Pons (tissue), 1 donor: ENCODE measurements at regions not wholly inside any gene's neighbourhood (a gene's known extent, or its start where the extent isn't known, plus 50 kb on each side); places are given as distances from the start of the nearest gene placed in this dataset.
"Not testable (repeated sequence)": the region's sequence is repeated elsewhere in the genome, so short reads cannot be mapped to it uniquely, and the experiment has no call there.

ENCODE experiments used
- DNase-seq: peaks from one replicate; pipeline ENCODE4 v3.0.0-alpha.2; 2016; ENCODE audit warnings: low spot score

- DNase-seq: no peak
Measured at GRCh38 chr1:3992103-3992556, 92.1 kb upstream of the C1orf174 start.

DNA sequence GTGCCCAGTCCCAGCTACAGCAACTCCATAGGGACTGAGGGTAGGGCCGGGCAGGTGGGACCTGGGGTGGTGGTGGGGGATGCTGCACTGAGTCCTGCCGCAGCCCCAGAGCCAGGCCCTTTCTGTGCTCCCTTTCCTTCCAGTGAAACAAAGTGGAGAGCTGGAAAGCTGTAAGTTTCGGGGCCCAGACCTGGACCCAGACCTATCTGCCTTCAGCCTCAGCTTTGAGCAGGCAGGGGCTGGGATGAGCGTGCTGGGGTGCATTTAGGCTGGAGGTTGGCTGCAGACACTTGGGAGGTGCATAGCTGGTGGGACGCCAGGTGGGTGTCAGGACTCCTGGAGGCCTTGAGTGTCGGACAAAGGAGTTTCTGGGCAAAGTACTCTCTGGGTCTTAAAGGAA, 92.7 kb upstream of the C1orf174 start:
- DNase-seq: no peak

- DNase-seq: no peak
Measured at GRCh38 chr1:3993619-3994375, 93.7 kb upstream of the C1orf174 start.

DNA sequence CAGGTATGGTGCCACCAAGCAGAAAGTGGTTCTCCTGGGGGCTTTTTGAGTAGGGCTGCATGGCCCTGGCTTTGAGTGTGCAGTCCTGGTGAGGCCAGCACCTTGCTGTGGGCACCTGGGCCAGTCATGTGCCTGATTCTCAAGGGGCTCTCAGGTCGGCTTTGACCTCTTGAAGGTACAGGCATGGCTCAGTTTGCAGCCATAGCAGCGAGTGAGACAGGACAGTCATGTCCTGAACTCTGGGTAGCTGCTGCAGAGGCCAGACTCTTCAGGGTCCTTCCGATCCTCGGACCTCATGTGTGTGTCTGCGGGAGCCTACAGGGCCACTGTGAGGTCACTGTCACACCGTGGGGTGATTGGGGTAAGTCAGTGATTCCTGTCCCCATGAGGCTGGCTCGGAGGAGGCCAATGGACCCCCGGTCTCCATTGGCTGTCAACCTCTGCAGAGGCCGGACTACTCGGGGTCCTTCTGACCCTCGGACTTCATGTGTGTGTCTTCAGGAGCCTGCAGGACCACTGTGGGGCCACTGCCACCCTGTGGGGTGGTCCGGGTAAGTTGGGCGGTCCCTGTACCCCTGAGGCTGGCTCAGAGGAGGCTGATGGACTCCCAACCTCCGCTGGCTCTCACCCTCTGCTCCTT, 95.2 kb upstream of the C1orf174 start:
- DNase-seq: no peak

- DNase-seq: no peak
Measured at GRCh38 chr1:3996846-3997705, 97.0 kb upstream of the C1orf174 start.

GRCh38 chr1:3998086-3998485, 98.0 kb upstream of the C1orf174 start:
- DNase-seq: no peak

- DNase-seq: not testable (repeated sequence)
Measured at GRCh38 chr1:3999514-3999913, 99.4 kb upstream of the C1orf174 start.

DNA sequence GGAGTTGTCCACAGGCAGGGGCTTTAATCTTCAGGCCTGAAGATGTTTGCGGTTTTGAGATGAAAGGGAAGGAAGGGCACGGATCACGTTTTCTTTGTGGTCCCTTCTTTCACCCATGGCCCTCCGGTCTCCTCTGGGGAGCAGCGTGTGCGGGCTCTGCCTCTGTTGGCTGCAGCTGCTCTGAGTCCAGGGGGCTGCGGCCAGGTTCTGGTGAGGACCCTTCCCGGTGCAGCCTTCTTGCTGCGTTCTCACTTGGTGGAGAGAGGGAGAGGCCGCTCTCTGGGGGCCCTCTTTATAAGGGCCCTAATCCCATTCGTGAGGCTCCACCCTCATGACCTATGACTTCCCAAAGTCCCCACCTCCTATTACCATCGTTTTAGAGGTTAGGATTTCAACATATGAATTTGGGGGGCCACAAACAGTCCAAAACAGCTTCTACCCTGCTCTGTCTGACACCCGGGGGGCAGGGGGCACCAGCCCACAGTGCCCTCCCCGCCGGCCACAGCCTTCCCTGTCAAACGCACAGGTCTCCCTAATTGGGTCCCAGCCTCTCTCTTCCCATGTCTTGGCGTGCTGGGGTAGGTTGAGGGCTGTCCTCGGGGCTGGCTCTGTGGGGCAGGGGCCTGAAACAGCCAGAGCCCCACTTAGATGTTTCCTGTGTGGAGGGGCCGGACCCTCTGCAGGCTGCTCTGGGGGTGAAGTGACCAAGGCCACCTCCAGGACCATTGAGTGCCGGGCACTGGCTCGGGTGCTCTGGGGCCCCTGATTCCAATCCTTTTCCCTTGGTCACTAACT, 100.1 kb upstream of the C1orf174 start:
- DNase-seq: no peak

DNA sequence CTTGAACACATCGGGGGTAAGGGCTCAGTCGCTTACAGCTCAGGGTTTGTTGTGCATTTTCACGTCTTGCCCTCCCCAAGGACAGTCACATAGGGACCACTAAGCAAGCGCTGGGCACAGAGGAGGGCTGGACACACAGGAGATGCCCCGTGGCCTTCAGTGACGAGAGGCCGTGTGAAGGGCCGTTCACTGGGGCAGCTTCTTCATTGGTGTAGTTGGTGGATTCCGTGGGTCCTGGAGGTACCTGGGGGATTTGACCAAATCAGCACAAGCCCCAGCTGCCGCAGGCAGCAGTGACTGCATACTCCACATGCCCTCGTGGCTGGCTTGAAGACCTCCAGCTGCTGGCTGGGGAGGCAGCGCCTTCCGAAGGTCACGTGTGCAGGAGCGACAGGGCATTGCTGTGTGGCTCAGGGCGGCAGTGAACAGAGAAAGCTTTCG, 100.8 kb upstream of the C1orf174 start:
- no peak for DNase-seq

GRCh38 chr1:4001461-4001860, 101.4 kb upstream of the C1orf174 start:
- no peak for DNase-seq

DNA sequence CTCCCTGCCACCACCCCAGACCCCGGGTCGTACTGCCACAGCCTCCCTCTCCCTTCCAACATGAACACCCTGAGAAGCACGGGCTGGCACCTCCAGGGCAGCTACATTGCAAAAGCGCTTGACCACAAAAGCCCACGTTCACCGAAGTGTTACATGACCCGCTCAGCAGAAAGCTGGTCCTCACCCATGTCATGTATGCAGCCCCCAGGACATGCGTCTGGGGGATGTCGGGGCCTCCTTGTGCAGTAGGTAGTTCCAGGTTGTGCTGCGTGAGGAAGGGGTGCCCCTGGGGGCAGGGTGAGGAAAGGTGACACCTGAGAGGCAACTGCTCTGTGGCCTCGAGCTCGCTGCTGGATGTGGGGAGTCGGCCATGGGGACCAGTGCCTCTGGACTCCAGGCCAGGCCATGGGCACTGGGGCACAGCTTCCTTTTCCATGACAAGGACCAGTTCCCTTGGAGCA, 102.0 kb upstream of the C1orf174 start:
- no peak for DNase-seq

DNA sequence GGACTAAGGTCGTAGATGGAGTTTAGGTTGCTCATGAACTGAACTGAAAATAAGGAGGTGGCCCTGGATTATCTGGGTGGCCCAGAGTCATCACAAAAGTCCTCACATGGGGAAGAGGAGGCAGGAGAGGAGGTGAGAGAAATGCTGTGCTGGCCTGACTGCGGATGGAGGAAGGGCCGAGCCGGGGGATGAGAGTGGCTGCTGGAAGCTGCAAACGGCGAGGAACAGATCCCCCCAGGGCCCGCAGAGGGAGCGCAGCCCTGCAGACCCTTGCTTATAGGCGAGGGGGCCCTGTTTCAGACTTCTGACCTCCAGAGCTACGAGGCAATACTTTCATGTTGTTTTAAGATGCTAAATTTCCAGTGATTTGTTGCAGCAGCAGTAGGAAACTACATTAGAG, 102.7 kb upstream of the C1orf174 start:
- no peak for DNase-seq

GRCh38 chr1:4003846-4004505, 103.9 kb upstream of the C1orf174 start:
- DNase-seq: no peak

DNA sequence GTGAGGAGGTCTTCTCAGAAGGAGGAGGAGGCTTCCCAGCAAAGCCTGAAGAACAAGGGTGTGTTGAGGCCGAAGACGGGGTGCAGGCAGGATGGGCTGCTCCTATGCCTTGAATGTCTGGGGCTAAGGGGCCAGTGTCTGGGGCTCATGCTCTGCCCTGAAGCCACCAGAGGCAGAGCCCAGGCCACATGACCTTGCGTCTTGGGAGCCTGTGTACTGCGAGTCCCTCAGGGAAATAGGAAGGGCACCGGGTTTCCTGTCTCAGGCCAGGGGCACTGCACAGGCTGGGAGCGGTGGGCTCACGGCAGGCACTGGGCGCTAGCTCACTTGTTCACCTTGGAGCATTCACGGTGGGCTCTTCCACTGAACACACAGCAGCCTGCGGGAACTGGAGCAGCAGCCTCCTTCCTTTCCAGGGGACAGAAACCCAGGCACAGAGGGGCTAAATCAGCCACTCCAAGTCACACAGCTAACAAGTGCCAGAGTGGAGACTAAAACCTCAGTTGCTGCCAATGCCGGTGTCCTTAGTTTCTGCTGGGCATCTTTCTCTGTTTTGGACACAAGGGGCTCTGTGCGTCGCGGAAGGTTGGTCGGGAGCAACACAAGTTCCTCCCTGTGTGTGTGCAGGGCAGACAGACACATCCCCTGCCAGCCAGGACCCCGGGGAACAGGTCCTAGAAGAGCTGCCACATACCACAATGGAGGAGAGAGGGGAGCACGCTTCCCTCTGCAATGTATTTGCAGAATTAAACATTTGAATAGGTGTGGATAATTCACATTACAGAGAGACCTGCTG, 104.8 kb upstream of the C1orf174 start:
- no peak for DNase-seq

GRCh38 chr1:4005431-4005830, 105.4 kb upstream of the C1orf174 start:
- no peak for DNase-seq

GRCh38 chr1:4006676-4007374, 106.8 kb upstream of the C1orf174 start:
- DNase-seq: no peak

GRCh38 chr1:4010284-4010683, 110.2 kb upstream of the C1orf174 start:
- DNase-seq: no peak

DNA sequence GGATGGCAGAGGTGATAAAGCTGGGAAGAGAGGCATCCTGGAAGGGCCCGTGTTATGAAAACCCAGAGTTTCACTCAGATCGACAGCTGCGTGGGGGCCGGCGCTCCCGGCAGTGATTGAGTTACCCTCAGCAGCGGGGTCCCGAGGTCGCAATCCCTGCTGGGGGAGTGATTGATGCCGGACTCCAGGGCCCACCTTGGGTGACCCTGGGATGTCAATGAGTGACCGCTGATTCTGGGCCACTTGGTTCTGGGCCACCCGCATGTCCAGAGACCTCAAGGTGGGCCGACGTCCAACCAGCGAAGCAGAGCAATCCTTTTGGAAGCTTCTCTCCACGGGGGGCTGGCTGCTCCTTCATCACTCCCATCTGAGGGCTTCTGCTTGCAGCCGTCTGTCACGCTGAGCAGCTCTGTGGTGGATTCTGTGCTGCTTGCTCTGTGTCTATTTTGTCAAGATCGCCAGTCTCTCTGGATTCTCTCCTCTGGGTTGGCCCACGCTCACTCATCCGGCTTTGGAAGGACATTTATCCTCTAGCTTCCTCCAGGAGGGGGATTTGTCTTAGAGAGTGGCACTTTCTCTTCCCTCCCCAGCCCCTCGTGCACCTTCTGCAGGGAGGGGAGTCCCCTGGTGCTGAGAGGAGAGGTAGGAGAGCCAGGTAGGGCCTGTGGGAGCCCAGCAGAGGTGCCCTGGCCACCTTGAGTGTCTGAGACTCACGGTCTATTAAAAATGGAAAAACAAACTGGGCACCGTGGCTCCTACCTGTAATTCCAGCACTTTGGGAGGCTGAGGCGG, 110.9 kb upstream of the C1orf174 start:
- no peak for DNase-seq
